Transverse colon (tissue), 4 donors: ENCODE measurements at regions not wholly inside any gene's neighbourhood (a gene's known extent, or its start where the extent isn't known, plus 50 kb on each side); places are given as distances from the start of the nearest gene placed in this dataset.

Experiments used
- DNase-seq: peaks from one replicate; pipeline ENCODE4 v3.0.0-alpha.2; 2019
- H3K27ac ChIP-seq, 4 donors: fragments of 200-600 bp; sonication (generic); 2 replicates each; pipeline ENCODE4 v1.5.1; 2016 to 2018; ENCODE audit warnings: inconsistent platforms in 4 of 4
- H3K27me3 ChIP-seq: fragments of 200-600 bp; sonication (generic); 2 replicates; pipeline ENCODE4 v1.5.1; 2017; ENCODE audit warnings: inconsistent platforms
- H3K36me3 ChIP-seq, 4 donors: fragments of 200-600 bp; sonication (generic); 2 replicates each; pipeline ENCODE4 v1.5.1; 2017 to 2019; ENCODE audit warnings: inconsistent platforms in 4 of 4
- H3K4me1 ChIP-seq, 4 donors: fragments of 200-600 bp; sonication (generic); 2 replicates each; pipeline ENCODE4 v1.5.1; 2017 to 2020; ENCODE audit warnings: inconsistent platforms in 4 of 4
- H3K4me3 ChIP-seq, 4 donors: fragments of 200-600 bp; sonication (generic); 1 replicate in 1 of 4; 2 replicates in 3 of 4; pipeline versions ENCODE4 v1.5.1 to v1.6.1; 2017 to 2019; ENCODE audit warnings: inconsistent platforms in 4 of 4
- H3K9me3 ChIP-seq, 2 donors: fragments of 200-600 bp; sonication (generic); 2 replicates each; pipeline ENCODE4 v1.5.1; 2017 to 2019; ENCODE audit warnings: inconsistent platforms in 2 of 2
- CTCF ChIP-seq, 5 experiments: fragments of 200-600 bp in 3 of 5; fragments of 450-650 bp in 2 of 5; sonication (generic) in 3 of 5; IDR thresholded peaks; 1 replicate in 2 of 5; 2 replicates in 3 of 5; pipeline ENCODE4 v1.5.1; 2016 to 2017; ENCODE audit warnings: antibody characterized with exemption in 5 of 5, inconsistent platforms in 3 of 5, mild to moderate bottlenecking in 2 of 5, moderate library complexity in 1 of 5
- EP300 ChIP-seq: sonication (generic); formaldehyde crosslinking; IDR thresholded peaks from one replicate; pipeline ENCODE4 v1.6.1; 2017; ENCODE audit warnings: antibody characterized with exemption, low read depth
- POLR2A ChIP-seq: fragments of 450-650 bp; IDR thresholded peaks from one replicate; pipeline ENCODE4 v1.6.1; 2016; ENCODE audit warnings: antibody characterized with exemption, mild to moderate bottlenecking, moderate library complexity
- POLR2AphosphoS5 ChIP-seq, 3 donors: sonication (generic); formaldehyde crosslinking; IDR thresholded peaks; one replicate each; pipeline ENCODE4 v1.6.1; 2016; ENCODE audit warnings: antibody characterized with exemption in 3 of 3
- WGBS, 2 donors: methylation state at CpG; one replicate each; pipeline ENCODE4 v1.1.5; 2018; ENCODE audit warnings: low coverage in 1 of 2; 5-methylcytosine and 5-hydroxymethylcytosine counted together
- in situ Hi-C, 4 donors: fragments of 200-750 bp; cut with MboI; loops; one replicate each; pipeline versions ENCODE4 v1.15.0 to v1.15.1; 2017; ENCODE audit warnings: low sequenced_read_pairs in 3 of 4, low pct_ligation_motif_present in 1 of 4, low pct_unique_long_range_greater_than_20kb in 1 of 4
- intact Hi-C: fragments of 100-400 bp; cut with DNase I; formaldehyde crosslinking; loops from one replicate; pipeline ENCODE4 v1.15.1; 2023; ENCODE audit warnings: low total_unique reads

DNA sequence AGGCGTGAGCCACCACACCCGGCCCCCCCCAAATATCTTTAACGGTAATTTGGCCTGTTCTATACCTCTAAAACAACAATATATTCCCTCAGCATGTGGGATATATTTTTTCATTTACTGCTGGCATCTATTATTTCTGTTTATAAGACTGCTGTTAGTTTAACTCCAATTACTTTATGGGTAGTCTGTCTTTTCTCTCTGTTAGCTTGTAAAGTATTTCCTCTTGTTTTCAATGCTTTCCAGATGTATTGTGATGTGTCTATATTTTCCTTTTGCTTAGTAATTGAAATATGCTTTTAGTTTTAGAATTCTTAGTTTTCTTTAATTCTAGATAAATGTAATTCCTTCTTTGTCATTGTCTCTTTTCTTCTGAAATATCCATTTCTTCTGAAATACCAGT, 445.8 kb downstream of the ANKRD50 start:
- H3K9me3 ChIP-seq, result no peaks in the 10 kb centered on the region
- H3K4me3 ChIP-seq, result no peak overlapping the region
- H3K4me1 ChIP-seq, result peaks cover 0 to 10% (median 0%) of the 10 kb centered on the region in 4 donors
- no peak for TF ChIP-seq POLR2AphosphoS5 (IDR thresholded peaks at IDR 0.05)
- TF ChIP-seq POLR2A, result no peak
- TF ChIP-seq EP300, result no peak
- TF ChIP-seq CTCF (IDR thresholded peaks at IDR 0.05), result no peak
- in situ Hi-C loops, result loop anchor here (25.0 kb wide), 4 partner anchors 504 to 1179 kb away; partner anchors contain the start of gene SPRY1 (in 1 of the 4)
- H3K27ac ChIP-seq, result no peak overlapping the region
- WGBS, 2 donors, result 55 to 70% methylated on average over 3 of the region's 3 CpGs
- H3K36me3 ChIP-seq, result no peaks in the 10 kb centered on the region
- intact Hi-C loops, result loop anchor here (10.0 kb wide), 1 partner anchor 1162 kb away; no protein-coding TSS in a partner anchor
- no peaks in the 10 kb centered on the region for H3K27me3 ChIP-seq
- no peak for DNase-seq

DNA sequence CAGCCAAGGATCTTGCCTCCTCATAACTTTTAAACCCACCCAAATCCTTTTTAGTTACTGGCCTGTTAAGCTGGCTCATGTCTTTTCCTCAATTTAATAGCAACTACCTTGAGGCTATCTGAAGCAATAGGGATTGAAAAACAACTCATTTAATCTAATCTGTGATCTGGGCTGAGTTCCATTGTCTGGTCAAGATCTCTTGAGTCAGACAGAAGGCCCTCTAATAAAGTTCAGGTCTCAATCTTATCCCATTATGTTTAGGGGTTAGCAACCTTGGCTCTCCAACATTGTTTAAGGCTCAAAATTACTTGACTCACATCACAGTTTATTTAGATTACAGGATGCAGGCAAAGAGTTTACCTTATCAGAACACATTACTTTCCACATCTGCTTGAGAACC, 436.1 kb downstream of the ANKRD50 start:
- Histone ChIP-seq H3K9me3 (no peaks in the 10 kb centered on the region), H3K4me1 (no peaks in the 10 kb centered on the region), H3K27me3 (no peaks in the 10 kb centered on the region), H3K36me3 (no peaks in the 10 kb centered on the region), H3K27ac (no peak overlapping the region), H3K4me3 (no peak overlapping the region)
- TF ChIP-seq POLR2A (no peak), EP300 (no peak), POLR2AphosphoS5 (IDR thresholded peaks at IDR 0.05) (no peak), CTCF (IDR thresholded peaks at IDR 0.05) (no peak)
- no peak for DNase-seq
- in situ Hi-C loops, result no loop called here
- intact Hi-C loops, result no loop called here

GRCh38 chr4:124277691-124278090, 434.8 kb downstream of the ANKRD50 start:
- intact Hi-C loops, result no loop called here
- DNase-seq, result no peak
- H3K36me3 ChIP-seq, result no peaks in the 10 kb centered on the region
- H3K27me3 ChIP-seq, result no peaks in the 10 kb centered on the region
- TF ChIP-seq CTCF (IDR thresholded peaks at IDR 0.05), result no peak
- in situ Hi-C loops, result no loop called here
- H3K27ac ChIP-seq, result no peak overlapping the region
- no peak overlapping the region for H3K4me3 ChIP-seq
- 69 to 97% methylated on average over 2 of the region's 2 CpGs for WGBS, 2 donors
- no peaks in the 10 kb centered on the region for H3K9me3 ChIP-seq
- no peaks in the 10 kb centered on the region for H3K4me1 ChIP-seq

DNA sequence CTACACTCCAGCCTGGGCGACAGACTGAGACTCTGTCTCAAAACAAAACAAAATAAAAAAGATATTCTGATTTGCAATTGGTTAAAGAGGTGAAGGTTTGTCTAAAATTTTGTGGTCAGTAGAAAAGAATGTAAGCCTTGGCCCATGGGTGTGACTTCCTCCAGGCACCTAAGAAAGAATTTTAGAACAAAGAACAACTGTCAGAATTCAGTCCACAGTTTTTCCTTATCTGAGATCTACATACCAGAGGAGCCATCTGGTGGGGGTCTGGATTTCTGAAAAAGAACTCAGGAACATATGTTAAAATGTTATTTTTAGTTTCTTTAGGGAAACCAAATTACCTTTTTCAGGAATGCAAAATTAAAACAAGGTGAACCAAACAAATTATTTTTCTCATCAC, 434.1 kb downstream of the ANKRD50 start:
- Histone ChIP-seq H3K4me1 (no peaks in the 10 kb centered on the region), H3K27me3 (no peaks in the 10 kb centered on the region), H3K4me3 (no peak overlapping the region), H3K27ac (no peak overlapping the region), H3K9me3 (no peaks in the 10 kb centered on the region), H3K36me3 (no peaks in the 10 kb centered on the region)
- in situ Hi-C loops, result no loop called here
- 91 to 100% methylated on average over 1 of the region's 1 CpG for WGBS, 2 donors
- TF ChIP-seq CTCF (IDR thresholded peaks at IDR 0.05) (no peak), POLR2AphosphoS5 (IDR thresholded peaks at IDR 0.05) (no peak), EP300 (no peak), POLR2A (no peak)
- intact Hi-C loops, result no loop called here
- DNase-seq, result no peak
